ENCODE measurements at regions not wholly inside any gene's neighbourhood (a gene's known extent, or its start where the extent isn't known, plus 50 kb on each side); places are given as distances from the start of the nearest gene placed in this dataset.

- no peak for DNase-seq (ENCODE audit: low spot score)
Measured at GRCh38 chr3:34780973-34781372, 858.4 kb upstream of the ARPP21 start.

GRCh38 chr3:34782871-34783270 is 856.5 kb upstream of the ARPP21 start:
- no peak for DNase-seq (ENCODE audit: low spot score)

- no peak for DNase-seq (ENCODE audit: low spot score)
Measured at GRCh38 chr3:34783876-34784275, 855.4 kb upstream of the ARPP21 start.

DNA sequence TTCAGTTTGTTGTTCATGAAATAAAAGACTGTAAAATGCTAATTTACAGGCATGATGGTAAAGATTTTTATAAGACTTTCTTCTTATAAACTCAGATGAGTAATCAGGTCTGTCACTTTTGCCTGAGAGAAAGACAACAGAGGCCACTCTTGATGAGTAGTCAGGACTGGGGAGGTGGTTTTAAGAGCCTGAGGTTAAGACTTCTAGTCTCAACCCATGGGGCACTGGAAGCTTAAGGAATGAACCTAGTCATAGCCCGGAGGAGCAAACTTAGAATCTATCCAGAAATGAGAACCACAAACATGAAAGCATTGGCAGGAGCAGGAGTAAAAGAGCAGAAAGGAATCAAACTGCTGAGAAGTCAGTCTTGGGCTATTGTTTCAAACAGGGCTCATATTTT is 846.3 kb upstream of the ARPP21 start:
- DNase-seq (ENCODE audit: low spot score) = no peak

- no peak for DNase-seq (ENCODE audit: low spot score)
Measured at GRCh38 chr3:34807611-34808010, 831.7 kb upstream of the ARPP21 start.

- no peak for DNase-seq (ENCODE audit: low spot score)
Measured at GRCh38 chr3:34808287-34808686, 831.0 kb upstream of the ARPP21 start.

DNA sequence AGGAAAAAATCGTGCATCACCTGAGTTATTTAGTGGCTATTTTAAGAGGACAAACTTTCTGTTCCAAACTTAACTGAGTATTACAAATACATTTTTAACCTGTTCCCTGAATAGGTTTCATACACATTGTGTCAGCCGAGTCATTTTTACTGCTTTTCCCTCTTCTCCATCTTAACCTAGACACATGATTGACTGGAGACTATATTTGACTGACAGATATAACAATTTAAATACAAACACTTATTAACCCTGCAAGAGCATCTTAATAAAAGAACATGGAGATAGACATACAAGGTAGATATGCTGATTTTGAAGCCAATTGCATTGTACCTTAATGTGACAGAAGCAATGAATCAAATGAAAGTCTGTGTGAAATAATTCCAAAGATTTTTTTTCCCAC is 810.5 kb upstream of the ARPP21 start:
- DNase-seq (ENCODE audit: low spot score) = no peak

DNA sequence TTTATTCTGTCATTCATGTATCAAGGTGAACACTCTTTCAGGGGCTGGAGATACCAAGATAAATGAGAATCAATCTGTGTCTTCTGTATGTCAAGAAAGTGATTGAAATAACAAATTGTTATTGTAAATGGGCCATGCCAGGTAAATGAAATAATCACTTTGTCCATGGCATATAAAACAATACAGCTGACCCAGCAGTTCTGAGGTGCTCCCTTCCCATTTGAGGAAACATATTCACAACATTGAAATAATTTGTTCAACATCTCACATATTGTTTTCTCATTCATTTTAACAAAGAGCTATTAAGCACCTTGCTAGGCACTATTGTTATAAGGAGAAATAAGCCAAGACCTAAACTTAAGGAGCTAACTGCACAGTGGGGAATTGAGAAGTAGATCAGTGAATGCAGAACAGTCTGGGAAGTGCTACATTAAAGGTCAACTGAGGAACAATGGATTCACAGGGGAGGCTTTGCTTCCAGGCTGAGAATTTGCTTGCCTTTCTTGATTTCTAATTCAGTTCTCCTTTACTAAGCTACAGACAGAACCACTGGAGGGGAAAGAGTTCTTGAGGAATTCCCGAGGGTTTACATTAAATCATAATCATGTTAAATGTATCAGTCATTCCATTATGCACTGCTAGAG is 806.3 kb upstream of the ARPP21 start:
- no peak for DNase-seq (ENCODE audit: low spot score)

DNA sequence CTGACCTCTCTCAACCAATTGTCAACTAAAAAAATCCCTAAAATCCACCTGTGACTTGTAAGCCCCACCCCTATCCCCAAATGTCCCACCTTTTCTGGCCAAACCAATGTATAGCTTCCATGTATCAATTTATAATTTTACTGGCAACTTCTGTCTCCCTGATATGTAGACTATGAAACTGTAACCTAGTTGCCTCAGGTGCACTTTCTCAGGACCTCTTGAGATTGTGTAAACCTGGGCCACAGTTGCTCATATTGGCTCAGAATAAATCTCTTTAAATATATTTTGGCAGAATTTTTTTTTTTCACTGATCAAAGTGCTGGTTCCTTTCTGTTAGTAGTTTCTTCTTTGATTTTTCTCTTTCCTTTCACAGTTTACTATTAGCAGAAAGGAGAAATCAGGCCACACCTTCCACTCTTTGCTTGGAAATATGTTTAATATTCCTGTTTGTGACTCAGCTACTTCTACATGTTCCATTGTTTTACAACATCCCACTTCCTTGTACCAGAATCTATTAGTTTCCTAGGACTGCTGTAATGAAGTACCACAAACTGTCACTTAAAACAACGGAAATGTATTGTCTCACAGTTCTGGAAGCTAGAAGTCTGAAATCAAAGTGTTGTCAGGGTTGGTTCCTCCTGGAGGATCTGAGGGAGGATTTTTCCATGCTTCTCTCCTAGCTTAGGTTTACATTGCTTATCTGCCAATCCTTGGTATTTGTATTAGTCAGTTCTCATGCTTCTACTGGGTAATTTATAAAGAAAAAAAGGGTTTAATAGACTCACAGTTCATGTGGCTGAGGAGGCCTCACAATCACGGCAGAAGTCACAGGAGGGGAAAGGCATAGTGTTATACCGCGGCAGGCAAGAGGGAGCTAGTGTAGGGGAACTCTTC is 801.2 kb upstream of the ARPP21 start:
- DNase-seq (ENCODE audit: low spot score) = no peak

- DNase-seq (ENCODE audit: low spot score) = no peak
Measured at GRCh38 chr3:34842706-34843480, 796.4 kb upstream of the ARPP21 start.

GRCh38 chr3:34844323-34844620 is 795.1 kb upstream of the ARPP21 start:
- no peak for DNase-seq (ENCODE audit: low spot score)

- DNase-seq (ENCODE audit: low spot score) = no peak
Measured at GRCh38 chr3:34851137-34851536, 788.2 kb upstream of the ARPP21 start.

GRCh38 chr3:34852844-34853439 is 786.4 kb upstream of the ARPP21 start:
- DNase-seq (ENCODE audit: low spot score) = no peak

DNA sequence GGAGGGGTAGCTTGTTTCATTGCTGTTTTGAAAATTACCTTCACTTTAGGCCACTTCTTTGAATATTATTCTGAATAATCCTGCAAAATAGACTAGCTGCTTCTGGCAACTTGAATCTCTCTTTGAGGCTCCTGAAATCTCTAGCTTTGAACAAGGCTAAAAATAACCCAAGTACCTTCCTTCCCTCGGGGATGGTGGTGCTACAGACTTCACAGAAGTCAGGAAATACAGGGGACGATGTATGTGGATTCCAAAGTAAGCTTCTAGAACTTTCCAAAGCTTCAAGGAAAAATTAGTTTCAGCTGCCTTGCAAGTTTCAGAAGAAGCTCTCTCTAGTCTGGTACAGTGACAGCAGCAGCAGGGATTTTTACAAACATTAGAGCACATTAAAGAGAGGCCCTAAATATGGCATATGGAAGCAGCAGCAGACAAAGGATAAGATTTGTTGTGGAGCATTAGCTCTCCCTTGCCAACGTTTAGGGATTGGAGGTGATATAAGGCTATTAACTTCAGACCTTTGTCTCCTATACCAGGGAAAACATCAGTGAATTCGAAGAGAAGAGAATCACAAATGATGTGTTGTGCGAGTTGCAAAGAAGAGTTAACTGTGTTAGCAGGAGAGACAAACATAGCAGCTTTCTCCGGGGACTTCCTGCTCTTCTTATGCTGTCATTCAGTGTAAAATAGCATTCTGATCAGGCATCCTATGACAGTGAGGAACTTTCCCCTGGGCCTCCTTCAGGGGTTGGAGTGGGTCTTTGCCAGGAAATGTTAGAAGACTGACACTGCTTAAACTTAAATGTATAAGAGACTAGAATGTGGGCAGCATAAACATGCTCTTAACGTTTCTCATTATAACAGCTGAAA is 783.0 kb upstream of the ARPP21 start:
- no peak for DNase-seq (ENCODE audit: low spot score)

- no peak for DNase-seq (ENCODE audit: low spot score)
Measured at GRCh38 chr3:34858067-34858660, 781.2 kb upstream of the ARPP21 start.

DNA sequence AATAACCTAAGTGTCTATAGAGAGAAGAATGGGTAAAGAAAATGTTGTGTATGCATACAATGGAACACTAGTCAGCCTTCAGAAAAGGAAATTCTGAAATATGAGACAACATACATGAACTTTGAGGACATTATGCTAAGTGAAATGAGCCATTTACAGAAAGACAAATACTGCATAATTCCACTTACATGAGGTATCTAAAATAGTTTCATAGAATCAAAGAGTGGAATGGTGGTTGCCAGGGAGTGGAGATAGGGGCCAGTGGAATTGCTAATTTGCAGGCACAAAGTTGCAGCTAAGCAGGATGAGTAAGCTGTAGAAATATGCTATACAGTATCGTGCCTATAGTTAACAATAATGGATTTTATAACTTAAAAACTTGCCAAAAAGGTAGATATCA is 779.6 kb upstream of the ARPP21 start:
- no peak for DNase-seq (ENCODE audit: low spot score)

DNA sequence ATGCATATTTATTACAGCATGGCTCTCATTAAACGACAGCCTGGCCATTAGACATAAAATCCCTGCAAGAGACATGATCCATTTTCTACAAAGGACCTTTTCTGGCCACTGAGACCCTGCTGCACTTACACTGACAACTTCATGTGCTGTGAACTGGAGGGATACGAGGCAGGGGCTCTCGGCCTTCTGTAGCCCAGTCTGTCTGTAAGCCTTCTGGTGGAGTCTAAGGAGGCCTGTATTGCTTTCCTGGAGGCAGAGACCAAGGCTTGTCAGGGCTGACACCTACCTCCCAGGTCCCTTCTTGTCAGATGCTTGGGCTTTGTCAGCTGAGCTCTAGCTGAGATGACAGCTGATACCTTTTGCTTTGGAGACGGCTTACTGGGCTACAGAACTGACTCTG is 776.9 kb upstream of the ARPP21 start:
- no peak for DNase-seq (ENCODE audit: low spot score)

DNA sequence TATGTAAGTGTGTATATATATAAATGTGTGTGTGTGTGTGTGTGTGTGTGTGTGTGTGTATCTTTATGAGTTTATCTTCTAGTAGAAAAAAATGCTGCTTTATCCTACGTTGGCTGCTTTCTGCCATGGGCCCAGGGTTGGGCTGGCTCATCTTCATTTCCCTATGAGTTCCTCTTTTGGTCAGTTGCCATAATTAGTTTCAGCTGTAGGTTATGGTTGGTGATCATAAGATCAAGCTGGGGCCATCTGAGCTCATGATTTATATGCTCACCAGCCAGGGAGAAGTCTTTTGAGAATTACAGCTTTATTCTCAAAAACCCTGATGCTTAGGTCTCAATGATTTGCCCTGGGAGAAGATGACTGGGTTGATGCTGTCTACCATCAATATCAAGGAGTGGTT is 775.8 kb upstream of the ARPP21 start:
- no peak for DNase-seq (ENCODE audit: low spot score)

GRCh38 chr3:34864011-34864410 is 775.3 kb upstream of the ARPP21 start:
- no peak for DNase-seq (ENCODE audit: low spot score)

DNA sequence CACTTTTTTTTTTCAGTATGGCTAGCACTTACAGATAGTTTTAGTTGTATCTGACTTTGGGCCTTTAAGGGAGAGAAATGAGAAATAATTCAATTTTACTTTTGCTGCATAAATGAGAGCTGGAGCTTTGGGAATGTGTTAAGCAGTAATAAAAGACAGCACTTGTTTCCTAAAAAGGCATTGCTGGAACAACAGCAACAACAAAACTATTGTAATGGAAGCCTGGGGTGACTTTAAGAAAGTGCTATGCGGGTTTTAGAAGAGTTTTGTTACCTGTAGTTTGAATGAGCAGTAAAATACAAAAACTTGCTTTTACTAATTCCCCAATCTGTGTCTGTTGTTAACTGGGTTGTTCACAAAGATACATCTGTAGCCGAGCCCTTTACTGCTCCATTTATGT is 774.0 kb upstream of the ARPP21 start:
- DNase-seq (ENCODE audit: low spot score) = no peak

DNA sequence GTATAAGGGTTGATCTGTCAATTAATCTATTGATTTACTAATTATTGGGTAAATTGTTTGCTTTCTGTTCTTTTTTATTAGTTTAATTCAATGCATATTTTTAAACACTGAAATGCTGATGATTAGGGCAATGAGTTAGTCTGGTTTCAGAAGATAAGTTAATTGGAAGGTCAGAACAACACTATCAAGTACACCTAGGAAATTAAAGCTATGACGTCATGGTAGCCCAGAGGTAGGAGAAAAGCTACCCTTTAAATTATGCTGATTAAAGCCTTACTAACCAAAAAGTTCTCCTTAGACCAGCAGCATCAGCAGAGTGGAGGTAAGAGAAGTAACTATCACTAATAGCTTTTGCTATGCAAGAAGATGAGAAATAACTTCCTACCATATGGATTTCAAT is 770.4 kb upstream of the ARPP21 start:
- no peak for DNase-seq (ENCODE audit: low spot score)

Measured in H4 (cell line).